ENCODE measurements at regions not wholly inside any gene's neighbourhood (a gene's known extent, or its start where the extent isn't known, plus 50 kb on each side); places are given as distances from the start of the nearest gene placed in this dataset.

DNA sequence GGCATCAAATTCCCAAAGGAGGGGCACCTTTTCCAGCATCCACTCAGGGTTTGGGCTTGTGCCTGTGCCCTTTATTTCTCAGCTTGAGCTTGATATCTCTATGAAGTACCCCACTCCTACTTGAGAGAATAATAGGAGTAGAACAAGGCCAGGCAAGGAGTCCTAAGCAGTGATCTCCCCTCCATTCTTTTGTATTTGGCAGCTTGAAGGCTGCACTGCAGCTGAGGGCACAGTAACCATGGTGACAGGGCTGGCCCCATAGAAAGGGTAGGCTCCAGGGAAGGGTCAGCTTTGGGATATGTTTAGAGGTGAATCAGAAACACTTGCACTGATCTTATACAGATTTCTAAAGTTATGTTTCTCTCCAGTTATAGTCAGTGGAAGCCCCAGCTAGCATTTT is 145.4 kb upstream of the SLC24A5 start:
- TF ChIP-seq, protein P1, sequence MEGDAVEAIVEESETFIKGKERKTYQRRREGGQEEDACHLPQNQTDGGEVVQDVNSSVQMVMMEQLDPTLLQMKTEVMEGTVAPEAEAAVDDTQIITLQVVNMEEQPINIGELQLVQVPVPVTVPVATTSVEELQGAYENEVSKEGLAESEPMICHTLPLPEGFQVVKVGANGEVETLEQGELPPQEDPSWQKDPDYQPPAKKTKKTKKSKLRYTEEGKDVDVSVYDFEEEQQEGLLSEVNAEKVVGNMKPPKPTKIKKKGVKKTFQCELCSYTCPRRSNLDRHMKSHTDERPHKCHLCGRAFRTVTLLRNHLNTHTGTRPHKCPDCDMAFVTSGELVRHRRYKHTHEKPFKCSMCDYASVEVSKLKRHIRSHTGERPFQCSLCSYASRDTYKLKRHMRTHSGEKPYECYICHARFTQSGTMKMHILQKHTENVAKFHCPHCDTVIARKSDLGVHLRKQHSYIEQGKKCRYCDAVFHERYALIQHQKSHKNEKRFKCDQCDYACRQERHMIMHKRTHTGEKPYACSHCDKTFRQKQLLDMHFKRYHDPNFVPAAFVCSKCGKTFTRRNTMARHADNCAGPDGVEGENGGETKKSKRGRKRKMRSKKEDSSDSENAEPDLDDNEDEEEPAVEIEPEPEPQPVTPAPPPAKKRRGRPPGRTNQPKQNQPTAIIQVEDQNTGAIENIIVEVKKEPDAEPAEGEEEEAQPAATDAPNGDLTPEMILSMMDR (IDR thresholded peaks at IDR 0.05) = no peak
- TF ChIP-seq, protein P2, sequence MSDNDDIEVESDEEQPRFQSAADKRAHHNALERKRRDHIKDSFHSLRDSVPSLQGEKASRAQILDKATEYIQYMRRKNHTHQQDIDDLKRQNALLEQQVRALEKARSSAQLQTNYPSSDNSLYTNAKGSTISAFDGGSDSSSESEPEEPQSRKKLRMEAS (CRISPR knock-in tag; IDR thresholded peaks at IDR 0.05) = no peak
- TF ChIP-seq ETV6 (CRISPR knock-in tag; IDR thresholded peaks at IDR 0.05) (no peak), FOXP1 (CRISPR knock-in tag; IDR thresholded peaks at IDR 0.05; ENCODE audit: borderline replicate concordance) (no peak), ATF1 (CRISPR knock-in tag; IDR thresholded peaks at IDR 0.05) (no peak), GRHL2 (CRISPR knock-in tag; IDR thresholded peaks at IDR 0.05; ENCODE audit: insufficient replicate concordance, severe bottlenecking) (no peak), SOX15 (CRISPR knock-in tag; IDR thresholded peaks at IDR 0.05) (no peak), ZNF138 (CRISPR knock-in tag; conservative IDR thresholded peaks at IDR 0.05) (no peak), TEAD1 (CRISPR knock-in tag; IDR thresholded peaks at IDR 0.05) (no peak), CBFB (CRISPR knock-in tag; IDR thresholded peaks at IDR 0.05; ENCODE audit: low read depth) (no peak), NR3C1 (CRISPR knock-in tag; conservative IDR thresholded peaks at IDR 0.05; ENCODE audit: low read depth) (no peak)
- TF ChIP-seq, protein P3, sequence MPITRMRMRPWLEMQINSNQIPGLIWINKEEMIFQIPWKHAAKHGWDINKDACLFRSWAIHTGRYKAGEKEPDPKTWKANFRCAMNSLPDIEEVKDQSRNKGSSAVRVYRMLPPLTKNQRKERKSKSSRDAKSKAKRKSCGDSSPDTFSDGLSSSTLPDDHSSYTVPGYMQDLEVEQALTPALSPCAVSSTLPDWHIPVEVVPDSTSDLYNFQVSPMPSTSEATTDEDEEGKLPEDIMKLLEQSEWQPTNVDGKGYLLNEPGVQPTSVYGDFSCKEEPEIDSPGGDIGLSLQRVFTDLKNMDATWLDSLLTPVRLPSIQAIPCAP (CRISPR knock-in tag; IDR thresholded peaks at IDR 0.05) = no peak
